Breast epithelium (tissue), 4 donors: ENCODE measurements at regions not wholly inside any gene's neighbourhood (a gene's known extent, or its start where the extent isn't known, plus 50 kb on each side); places are given as distances from the start of the nearest gene placed in this dataset.

Source experiments
- DNase-seq, 2 donors: peaks; one replicate each; pipeline ENCODE4 v3.0.0-alpha.2; 2019; ENCODE audit warnings: low spot score in 2 of 2
- H3K27ac ChIP-seq, 2 donors: fragments of 200-600 bp; sonication (generic) in 1 of 2; one replicate each; pipeline ENCODE4 v1.5.1; 2016 to 2019; ENCODE audit warnings: mild to moderate bottlenecking in 1 of 2
- H3K27me3 ChIP-seq, 2 donors: fragments of 200-600 bp; sonication (generic) in 1 of 2; one replicate each; pipeline versions ENCODE4 v1.5.1 to v1.6.0; 2017 to 2019; ENCODE audit warnings: control low read depth in 1 of 2, mild to moderate bottlenecking in 1 of 2
- H3K36me3 ChIP-seq: fragments of 200-600 bp; one replicate; pipeline ENCODE4 v1.5.1; 2019
- H3K4me1 ChIP-seq, 2 donors: fragments of 200-600 bp; sonication (generic); one replicate each; pipeline ENCODE4 v1.5.1; 2016 to 2019; ENCODE audit warnings: control low read depth in 1 of 2
- H3K4me3 ChIP-seq, 3 donors: fragments of 200-600 bp; sonication (generic); 1 replicate in 2 of 3; 2 replicates in 1 of 3; pipeline ENCODE4 v1.5.1; 2016 to 2019; ENCODE audit warnings: mild to moderate bottlenecking in 3 of 3, moderate library complexity in 2 of 3
- H3K9me3 ChIP-seq, 2 donors: fragments of 200-600 bp; sonication (generic) in 1 of 2; one replicate each; pipeline ENCODE4 v1.5.1; 2016 to 2019; ENCODE audit warnings: control low read depth in 1 of 2
- CTCF ChIP-seq, 3 donors: fragments of 450-650 bp; IDR thresholded peaks; one replicate each; pipeline ENCODE4 v1.5.1; 2016 to 2017; ENCODE audit warnings: antibody characterized with exemption in 3 of 3, mild to moderate bottlenecking in 3 of 3, moderate library complexity in 3 of 3
- POLR2A ChIP-seq: fragments of 450-650 bp; IDR thresholded peaks from one replicate; pipeline ENCODE4 v1.6.1; 2016; ENCODE audit warnings: antibody characterized with exemption, mild to moderate bottlenecking, moderate library complexity
- POLR2AphosphoS5 ChIP-seq, 3 donors: sonication (generic); formaldehyde crosslinking; IDR thresholded peaks; one replicate each; pipeline ENCODE4 v1.6.1; 2017; ENCODE audit warnings: antibody characterized with exemption in 3 of 3
- intact Hi-C: fragments of 100-400 bp; cut with DNase I; formaldehyde crosslinking; loops from one replicate; pipeline ENCODE4 v1.15.1; 2023; ENCODE audit warnings: low total_unique reads

GRCh38 chr3:59438492-59438891 is 388.7 kb upstream of the CFAP20DC start:
- Histone ChIP-seq H3K4me1 (no peaks in the 10 kb centered on the region), H3K27ac (no peak overlapping the region), H3K9me3 (no peaks in the 10 kb centered on the region), H3K27me3 (no peaks in the 10 kb centered on the region), H3K4me3 (no peak overlapping the region), H3K36me3 (no peaks in the 10 kb centered on the region)
- TF ChIP-seq POLR2AphosphoS5 (IDR thresholded peaks at IDR 0.05) (no peak), CTCF (IDR thresholded peaks at IDR 0.05) (no peak), POLR2A (no peak)
- intact Hi-C loops, result no loop called here
- no peak for DNase-seq

- DNase-seq, result no peak
- TF ChIP-seq CTCF (IDR thresholded peaks at IDR 0.05) (no peak), POLR2A (no peak), POLR2AphosphoS5 (IDR thresholded peaks at IDR 0.05) (no peak)
- Histone ChIP-seq H3K36me3 (no peaks in the 10 kb centered on the region), H3K9me3 (no peaks in the 10 kb centered on the region), H3K4me3 (no peak overlapping the region), H3K27ac (no peak overlapping the region), H3K4me1 (no peaks in the 10 kb centered on the region), H3K27me3 (no peaks in the 10 kb centered on the region)
- intact Hi-C loops, result no loop called here
These were observed 386.5 kb upstream of the CFAP20DC start for GRCh38 chr3:59436164-59436958.

- no peak for TF ChIP-seq POLR2A
- no peak for TF ChIP-seq POLR2AphosphoS5 (IDR thresholded peaks at IDR 0.05)
- TF ChIP-seq CTCF (IDR thresholded peaks at IDR 0.05), result no peak
- Histone ChIP-seq H3K4me1 (no peaks in the 10 kb centered on the region), H3K9me3 (no peaks in the 10 kb centered on the region), H3K4me3 (no peak overlapping the region), H3K36me3 (no peaks in the 10 kb centered on the region), H3K27ac (no peak overlapping the region), H3K27me3 (no peaks in the 10 kb centered on the region)
- no peak for DNase-seq
- intact Hi-C loops, result no loop called here
These were observed 383.7 kb upstream of the CFAP20DC start for GRCh38 chr3:59433546-59433945.

- no peaks in the 10 kb centered on the region for H3K36me3 ChIP-seq
- intact Hi-C loops, result no loop called here
- TF ChIP-seq CTCF (IDR thresholded peaks at IDR 0.05) (no peak), POLR2AphosphoS5 (IDR thresholded peaks at IDR 0.05) (no peak), POLR2A (no peak)
- no peak for DNase-seq
- H3K9me3 ChIP-seq, result no peaks in the 10 kb centered on the region
- no peaks in the 10 kb centered on the region for H3K27me3 ChIP-seq
- H3K27ac ChIP-seq, result no peak overlapping the region
- no peak overlapping the region for H3K4me3 ChIP-seq
- H3K4me1 ChIP-seq, result no peaks in the 10 kb centered on the region
These were observed 382.8 kb upstream of the CFAP20DC start for GRCh38 chr3:59432665-59433064.

GRCh38 chr3:59430341-59430740 is 380.5 kb upstream of the CFAP20DC start:
- no peaks in the 10 kb centered on the region for H3K9me3 ChIP-seq
- no peak overlapping the region for H3K27ac ChIP-seq
- H3K4me3 ChIP-seq, result no peak overlapping the region
- no peaks in the 10 kb centered on the region for H3K4me1 ChIP-seq
- no peaks in the 10 kb centered on the region for H3K27me3 ChIP-seq
- TF ChIP-seq CTCF (IDR thresholded peaks at IDR 0.05) (no peak), POLR2A (no peak), POLR2AphosphoS5 (IDR thresholded peaks at IDR 0.05) (no peak)
- intact Hi-C loops, result no loop called here
- no peaks in the 10 kb centered on the region for H3K36me3 ChIP-seq
- no peak for DNase-seq
